Breast epithelium (tissue), 3 donors: ENCODE measurements at regions not wholly inside any gene's neighbourhood (a gene's known extent, or its start where the extent isn't known, plus 50 kb on each side); places are given as distances from the start of the nearest gene placed in this dataset.

Experiments
- CTCF ChIP-seq, 3 donors: fragments of 450-650 bp; IDR thresholded peaks; one replicate each; pipeline ENCODE4 v1.5.1; 2016 to 2017; ENCODE audit warnings: antibody characterized with exemption in 3 of 3, mild to moderate bottlenecking in 3 of 3, moderate library complexity in 3 of 3
- POLR2A ChIP-seq: fragments of 450-650 bp; IDR thresholded peaks from one replicate; pipeline ENCODE4 v1.6.1; 2016; ENCODE audit warnings: antibody characterized with exemption, mild to moderate bottlenecking, moderate library complexity

- TF ChIP-seq CTCF (IDR thresholded peaks at IDR 0.05) (no peak), POLR2A (no peak)
Observed at GRCh38 chr10:9900751-9901150, 1116.9 kb upstream of the CELF2 start.
